HepG2 (cell line): ENCODE measurements at regions not wholly inside any gene's neighbourhood (a gene's known extent, or its start where the extent isn't known, plus 50 kb on each side); places are given as distances from the start of the nearest gene placed in this dataset.

Source experiments
- ADNP ChIP-seq: sonication (generic); formaldehyde crosslinking; IDR thresholded peaks from 2 replicates; pipeline ENCODE4 v1.4.0; 2020; ENCODE audit warnings: missing genetic modification reagents
- ATF5 ChIP-seq: sonication (generic); formaldehyde crosslinking; IDR thresholded peaks from 2 replicates; pipeline ENCODE4 v1.4.0; 2020; ENCODE audit warnings: mild to moderate bottlenecking, low read depth, missing genetic modification reagents
- FOXP1 ChIP-seq, 2 experiments: fragments of 450-650 bp in 1 of 2; IDR thresholded peaks; 2 replicates each; pipeline ENCODE4 v1.6.1; 2017 to 2018; ENCODE audit warnings: antibody characterized with exemption in 1 of 2
- GATA4 ChIP-seq: sonication (generic); IDR thresholded peaks from 2 replicates; pipeline ENCODE4 v1.6.1; 2016; ENCODE audit warnings: antibody characterized with exemption, low read depth, borderline replicate concordance
- HHEX ChIP-seq: IDR thresholded peaks from 2 replicates; pipeline ENCODE4 v1.6.1; 2016; ENCODE audit warnings: control low read depth
- HMG20A ChIP-seq: IDR thresholded peaks from 2 replicates; pipeline ENCODE4 v1.6.1; 2016; ENCODE audit warnings: borderline replicate concordance
- HMG20B ChIP-seq: conservative IDR thresholded peaks from 2 replicates; pipeline ENCODE4 v1.6.1; 2016; ENCODE audit warnings: missing genetic modification reagents, missing compliant biosample characterization
- NFE2L2 ChIP-seq: fragments of 150-350 bp; IDR thresholded peaks from 2 replicates; pipeline ENCODE4 v1.6.1; 2014; ENCODE audit warnings: low read length
- RARG ChIP-seq: sonication (generic); formaldehyde crosslinking; IDR thresholded peaks from 2 replicates; pipeline ENCODE4 v1.4.0; 2020; ENCODE audit warnings: low read depth, mild to moderate bottlenecking, missing genetic modification reagents
- SRSF1 ChIP-seq: fragments of 200-400 bp; formaldehyde crosslinking; optimal IDR thresholded peaks from 2 replicates; pipeline ENCODE3; 2017; ENCODE audit warnings: mild to moderate bottlenecking, low read depth, low read length, moderate library complexity
- TBX2 ChIP-seq: sonication (generic); formaldehyde crosslinking; IDR thresholded peaks from 2 replicates; pipeline ENCODE4 v1.5.0; 2020; ENCODE audit warnings: missing genetic modification reagents, mild to moderate bottlenecking, borderline replicate concordance
- ZFP36L1 ChIP-seq: sonication (generic); formaldehyde crosslinking; IDR thresholded peaks from 2 replicates; pipeline ENCODE4 v1.8.0; 2022; ENCODE audit warnings: mild to moderate bottlenecking, missing genetic modification reagents, moderate library complexity
- ZNF790 ChIP-seq: sonication (generic); formaldehyde crosslinking; IDR thresholded peaks from 2 replicates; pipeline ENCODE4 v1.8.0; 2022; ENCODE audit warnings: missing genetic modification reagents, mild to moderate bottlenecking, borderline replicate concordance
- ZNF839 ChIP-seq: sonication (generic); formaldehyde crosslinking; IDR thresholded peaks from 2 replicates; pipeline ENCODE4 v1.4.0; 2020; ENCODE audit warnings: missing genetic modification reagents, mild to moderate bottlenecking, borderline replicate concordance
- TF ChIP-seq, protein P1 (sequence below): sonication (generic); formaldehyde crosslinking; IDR thresholded peaks from 2 replicates; pipeline ENCODE4 v1.8.0; 2022; ENCODE audit warnings: mild to moderate bottlenecking, missing genetic modification reagents
- TF ChIP-seq, protein P2 (sequence below): sonication (generic); formaldehyde crosslinking; IDR thresholded peaks from 2 replicates; pipeline ENCODE4 v1.4.0; 2020; ENCODE audit warnings: mild to moderate bottlenecking, low read depth, missing genetic modification reagents
- TF ChIP-seq, protein P3 (sequence below): IDR thresholded peaks from 2 replicates; pipeline ENCODE4 v1.6.1; 2016; ENCODE audit warnings: low read depth
- TF ChIP-seq, protein P4 (sequence below): sonication (generic); formaldehyde crosslinking; IDR thresholded peaks from 2 replicates; pipeline ENCODE4 v1.4.0; 2020; ENCODE audit warnings: missing genetic modification reagents, borderline replicate concordance

GRCh38 chr13:50187352-50188029, 172.2 kb downstream of the KCNRG start (continued):
- TF ChIP-seq GATA4 (peak; percentile 66; the same call in 1 of the 2 replicates), HHEX (CRISPR knock-in tag) (peak; percentile 46; the same call in 1 of the 2 replicates), ZNF839 (no peak), FOXP1 (IDR thresholded peaks at IDR 0.05) (0 out of 2 replicates have a peak, but pooled peaks have one; percentile 13), FOXP1 (CRISPR knock-in tag; IDR thresholded peaks at IDR 0.05) (peak; percentile 83; the same call in 1 of the 2 replicates), TBX2 (peak; percentile 32; the same call in 1 of the 2 replicates), ZNF790 (no peak), HMG20A (CRISPR knock-in tag) (peak; percentile 89), RARG (CRISPR knock-in tag) (no peak), NFE2L2 (no peak), ADNP (CRISPR knock-in tag) (no peak), SRSF1 (no peak), ZFP36L1 (CRISPR knock-in tag) (0 out of 2 replicates have a peak, but pooled peaks have one; percentile 35), HMG20B (CRISPR knock-in tag) (peak; percentile 41; the same call in 1 of the 2 replicates), ATF5 (no peak)
- TF ChIP-seq, protein P1, sequence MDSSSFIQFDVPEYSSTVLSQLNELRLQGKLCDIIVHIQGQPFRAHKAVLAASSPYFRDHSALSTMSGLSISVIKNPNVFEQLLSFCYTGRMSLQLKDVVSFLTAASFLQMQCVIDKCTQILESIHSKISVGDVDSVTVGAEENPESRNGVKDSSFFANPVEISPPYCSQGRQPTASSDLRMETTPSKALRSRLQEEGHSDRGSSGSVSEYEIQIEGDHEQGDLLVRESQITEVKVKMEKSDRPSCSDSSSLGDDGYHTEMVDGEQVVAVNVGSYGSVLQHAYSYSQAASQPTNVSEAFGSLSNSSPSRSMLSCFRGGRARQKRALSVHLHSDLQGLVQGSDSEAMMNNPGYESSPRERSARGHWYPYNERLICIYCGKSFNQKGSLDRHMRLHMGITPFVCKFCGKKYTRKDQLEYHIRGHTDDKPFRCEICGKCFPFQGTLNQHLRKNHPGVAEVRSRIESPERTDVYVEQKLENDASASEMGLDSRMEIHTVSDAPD (CRISPR knock-in tag) = no peak
- TF ChIP-seq, protein P2, sequence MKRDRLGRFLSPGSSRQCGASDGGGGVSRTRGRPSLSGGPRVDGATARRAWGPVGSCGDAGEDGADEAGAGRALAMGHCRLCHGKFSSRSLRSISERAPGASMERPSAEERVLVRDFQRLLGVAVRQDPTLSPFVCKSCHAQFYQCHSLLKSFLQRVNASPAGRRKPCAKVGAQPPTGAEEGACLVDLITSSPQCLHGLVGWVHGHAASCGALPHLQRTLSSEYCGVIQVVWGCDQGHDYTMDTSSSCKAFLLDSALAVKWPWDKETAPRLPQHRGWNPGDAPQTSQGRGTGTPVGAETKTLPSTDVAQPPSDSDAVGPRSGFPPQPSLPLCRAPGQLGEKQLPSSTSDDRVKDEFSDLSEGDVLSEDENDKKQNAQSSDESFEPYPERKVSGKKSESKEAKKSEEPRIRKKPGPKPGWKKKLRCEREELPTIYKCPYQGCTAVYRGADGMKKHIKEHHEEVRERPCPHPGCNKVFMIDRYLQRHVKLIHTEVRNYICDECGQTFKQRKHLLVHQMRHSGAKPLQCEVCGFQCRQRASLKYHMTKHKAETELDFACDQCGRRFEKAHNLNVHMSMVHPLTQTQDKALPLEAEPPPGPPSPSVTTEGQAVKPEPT = no peak
- TF ChIP-seq, protein P3, sequence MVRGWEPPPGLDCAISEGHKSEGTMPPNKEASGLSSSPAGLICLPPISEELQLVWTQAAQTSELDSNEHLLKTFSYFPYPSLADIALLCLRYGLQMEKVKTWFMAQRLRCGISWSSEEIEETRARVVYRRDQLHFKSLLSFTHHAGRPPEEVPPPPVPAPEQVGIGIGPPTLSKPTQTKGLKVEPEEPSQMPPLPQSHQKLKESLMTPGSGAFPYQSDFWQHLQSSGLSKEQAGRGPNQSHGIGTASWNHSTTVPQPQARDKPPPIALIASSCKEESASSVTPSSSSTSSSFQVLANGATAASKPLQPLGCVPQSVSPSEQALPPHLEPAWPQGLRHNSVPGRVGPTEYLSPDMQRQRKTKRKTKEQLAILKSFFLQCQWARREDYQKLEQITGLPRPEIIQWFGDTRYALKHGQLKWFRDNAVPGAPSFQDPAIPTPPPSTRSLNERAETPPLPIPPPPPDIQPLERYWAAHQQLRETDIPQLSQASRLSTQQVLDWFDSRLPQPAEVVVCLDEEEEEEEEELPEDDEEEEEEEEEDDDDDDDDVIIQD (CRISPR knock-in tag) = peak; percentile 50; the same call in 1 of the 2 replicates
- TF ChIP-seq, protein P4, sequence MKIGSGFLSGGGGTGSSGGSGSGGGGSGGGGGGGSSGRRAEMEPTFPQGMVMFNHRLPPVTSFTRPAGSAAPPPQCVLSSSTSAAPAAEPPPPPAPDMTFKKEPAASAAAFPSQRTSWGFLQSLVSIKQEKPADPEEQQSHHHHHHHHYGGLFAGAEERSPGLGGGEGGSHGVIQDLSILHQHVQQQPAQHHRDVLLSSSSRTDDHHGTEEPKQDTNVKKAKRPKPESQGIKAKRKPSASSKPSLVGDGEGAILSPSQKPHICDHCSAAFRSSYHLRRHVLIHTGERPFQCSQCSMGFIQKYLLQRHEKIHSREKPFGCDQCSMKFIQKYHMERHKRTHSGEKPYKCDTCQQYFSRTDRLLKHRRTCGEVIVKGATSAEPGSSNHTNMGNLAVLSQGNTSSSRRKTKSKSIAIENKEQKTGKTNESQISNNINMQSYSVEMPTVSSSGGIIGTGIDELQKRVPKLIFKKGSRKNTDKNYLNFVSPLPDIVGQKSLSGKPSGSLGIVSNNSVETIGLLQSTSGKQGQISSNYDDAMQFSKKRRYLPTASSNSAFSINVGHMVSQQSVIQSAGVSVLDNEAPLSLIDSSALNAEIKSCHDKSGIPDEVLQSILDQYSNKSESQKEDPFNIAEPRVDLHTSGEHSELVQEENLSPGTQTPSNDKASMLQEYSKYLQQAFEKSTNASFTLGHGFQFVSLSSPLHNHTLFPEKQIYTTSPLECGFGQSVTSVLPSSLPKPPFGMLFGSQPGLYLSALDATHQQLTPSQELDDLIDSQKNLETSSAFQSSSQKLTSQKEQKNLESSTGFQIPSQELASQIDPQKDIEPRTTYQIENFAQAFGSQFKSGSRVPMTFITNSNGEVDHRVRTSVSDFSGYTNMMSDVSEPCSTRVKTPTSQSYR (CRISPR knock-in tag) = peak; percentile 65; the same call in 1 of the 2 replicates
- TF ChIP-seq, all 625 proteins: peak for 147
